IMR-90 (cell line): ENCODE measurements at regions not wholly inside any gene's neighbourhood (a gene's known extent, or its start where the extent isn't known, plus 50 kb on each side); places are given as distances from the start of the nearest gene placed in this dataset.

Source experiments
- ATAC-seq: fragments of 200-7000 bp; cut with Tn5 transposase; 2 replicates; pipeline ENCODE4 v1.9.1; 2020; ENCODE audit warnings: low read depth, mild to moderate bottlenecking, moderate library complexity
- BruUV-seq: library from RNA; stranded (reverse); fragments of 400-500 nt; replicated peaks from 2 replicates; lab custom pipeline; 2021; lab: Mats Ljungman, UMichigan
- CTCF ChIA-PET: fragments of 300-600 bp; formaldehyde crosslinking; extraction: SDS; loops from one replicate; lab custom pipeline; 2021; ENCODE audit warnings: antibody characterized with exemption; lab: Yijun Ruan, JAX
- POLR2A ChIA-PET: fragments of 300-600 bp; sonication (Branson Sonifier 250); formaldehyde crosslinking; loops from one replicate; lab custom pipeline; 2022; ENCODE audit warnings: antibody characterized with exemption; ENCODE audit not compliant: unreplicated experiment; lab: Charles Lee
- DNase-seq: peaks from one replicate; pipeline ENCODE4 v3.0.0; 2013
- H2AFZ ChIP-seq: replicated peaks from 2 replicates; pipeline ENCODE3; 2013; ENCODE audit warnings: low read length, mild to moderate bottlenecking; ENCODE audit not compliant: poor library complexity
- H2AK5ac ChIP-seq: 2 replicates; pipeline ENCODE4 v1.6.1; 2013; ENCODE audit warnings: low read depth, low read length, inconsistent platforms
- H2AK9ac ChIP-seq: replicated peaks from 2 replicates; pipeline ENCODE3; 2013; ENCODE audit warnings: mild to moderate bottlenecking, low read depth, low read length, moderate library complexity; ENCODE audit not compliant: poor library complexity
- H2BK120ac ChIP-seq: 2 replicates; pipeline ENCODE4 v1.6.1; 2013; ENCODE audit warnings: low read depth, low read length, inconsistent platforms
- H2BK15ac ChIP-seq: 3 replicates; pipeline ENCODE4 v1.6.1; 2013; ENCODE audit warnings: low read depth, low read length, inconsistent platforms
- H2BK20ac ChIP-seq: 2 replicates; pipeline ENCODE4 v1.6.1; 2013; ENCODE audit warnings: low read depth, mild to moderate bottlenecking, inconsistent platforms, low read length, moderate library complexity
- H2BK5ac ChIP-seq: 2 replicates; pipeline ENCODE4 v1.6.1; 2013; ENCODE audit warnings: mild to moderate bottlenecking, low read depth, low read length, inconsistent platforms; ENCODE audit not compliant: poor library complexity, severe bottlenecking
- H3K14ac ChIP-seq: replicated peaks from 2 replicates; pipeline ENCODE4 v1.6.1; 2013; ENCODE audit warnings: low read depth, low read length, inconsistent platforms
- H3K18ac ChIP-seq: 2 replicates; pipeline ENCODE4 v1.6.1; 2013; ENCODE audit warnings: low read depth, low read length, control low read depth
- H3K23ac ChIP-seq: 2 replicates; pipeline ENCODE4 v1.6.1; 2013; ENCODE audit warnings: low read depth, low read length, inconsistent platforms
- H3K27ac ChIP-seq: 2 replicates; pipeline ENCODE4 v1.5.1; 2013; ENCODE audit warnings: mild to moderate bottlenecking, control low read depth, low read length; ENCODE audit not compliant: insufficient read depth
- H3K27me3 ChIP-seq: 2 replicates; pipeline ENCODE4 v1.6.1; 2013; ENCODE audit warnings: low read length; ENCODE audit not compliant: control insufficient read depth, insufficient read depth
- H3K36me3 ChIP-seq: 2 replicates; pipeline ENCODE4 v1.6.1; 2013; ENCODE audit warnings: low read length, mixed read lengths; ENCODE audit not compliant: control insufficient read depth, insufficient read depth
- H3K4ac ChIP-seq: 2 replicates; pipeline ENCODE4 v1.6.1; 2013; ENCODE audit warnings: low read depth, low read length, inconsistent platforms
- H3K4me1 ChIP-seq: 2 replicates; pipeline ENCODE4 v1.6.1; 2013; ENCODE audit warnings: low read length, mixed read lengths; ENCODE audit not compliant: control insufficient read depth, insufficient read depth
- H3K4me2 ChIP-seq: 2 replicates; pipeline ENCODE4 v1.6.1; 2013; ENCODE audit warnings: low read depth, mild to moderate bottlenecking, control low read depth, low read length, moderate library complexity
- H3K4me3 ChIP-seq: 2 replicates; pipeline ENCODE4 v1.5.1; 2013; ENCODE audit warnings: low read depth, mild to moderate bottlenecking, control low read depth, low read length, moderate library complexity; ENCODE audit not compliant: insufficient read depth
- H3K56ac ChIP-seq: 2 replicates; pipeline ENCODE4 v1.6.1; 2013; ENCODE audit warnings: low read length, inconsistent platforms; ENCODE audit not compliant: insufficient read depth; ENCODE audit errors: extremely low read depth
- H3K79me1 ChIP-seq, 2 experiments: 2 replicates each; pipeline ENCODE4 v1.6.1; 2013; ENCODE audit warnings: low read length in 2 of 2, inconsistent platforms in 1 of 2, low read depth in 1 of 2
- H3K9ac ChIP-seq: 2 replicates; pipeline ENCODE4 v1.6.1; 2013; ENCODE audit warnings: low read depth, low read length, control low read depth
- H3K9me1 ChIP-seq: 2 replicates; pipeline ENCODE4 v1.6.1; 2013; ENCODE audit warnings: low read length, inconsistent platforms; ENCODE audit not compliant: insufficient read depth
- H3K9me3 ChIP-seq: 2 replicates; pipeline ENCODE4 v1.6.1; 2013; ENCODE audit warnings: low read length; ENCODE audit not compliant: control insufficient read depth, insufficient read depth
- H4K20me1 ChIP-seq: 2 replicates; pipeline ENCODE4 v1.6.1; 2013; ENCODE audit warnings: low read length, inconsistent platforms; ENCODE audit not compliant: insufficient read depth
- H4K5ac ChIP-seq: 2 replicates; pipeline ENCODE4 v1.6.1; 2013; ENCODE audit warnings: mild to moderate bottlenecking, low read depth, low read length, control low read depth
- H4K8ac ChIP-seq, 2 experiments: 2 replicates each; pipeline ENCODE4 v1.6.1; 2013; ENCODE audit warnings: low read depth in 2 of 2, low read length in 2 of 2, control low read depth in 1 of 2, inconsistent platforms in 1 of 2
- H4K91ac ChIP-seq: 2 replicates; pipeline ENCODE4 v1.6.1; 2013; ENCODE audit warnings: low read depth, low read length, inconsistent platforms; ENCODE audit not compliant: insufficient read depth
- CHD1 ChIP-seq: IDR thresholded peaks from 2 replicates; pipeline ENCODE4 v1.6.1; 2012; ENCODE audit warnings: low read depth, low read length, improper control_type of control experiment
- FOS ChIP-seq: fragments of 150-350 bp; IDR thresholded peaks from 2 replicates; pipeline ENCODE4 v1.6.1; 2016; ENCODE audit warnings: low read depth, low read length
- MAFK ChIP-seq: IDR thresholded peaks from 2 replicates; pipeline ENCODE4 v1.6.1; 2012; ENCODE audit warnings: low read depth, low read length, improper control_type of control experiment
- MAZ ChIP-seq: IDR thresholded peaks from 2 replicates; pipeline ENCODE4 v1.6.1; 2012; ENCODE audit warnings: low read depth, mild to moderate bottlenecking, low read length, improper control_type of control experiment, moderate library complexity, borderline replicate concordance
- NFE2L2 ChIP-seq: fragments of 150-350 bp; IDR thresholded peaks from 2 replicates; pipeline ENCODE4 v1.6.1; 2016; ENCODE audit warnings: low read depth, mild to moderate bottlenecking, low read length
- POLR2A ChIP-seq: IDR thresholded peaks from 2 replicates; pipeline ENCODE4 v1.6.1; 2012; ENCODE audit warnings: mild to moderate bottlenecking, low read depth, low read length
- RAD21 ChIP-seq: IDR thresholded peaks from 2 replicates; pipeline ENCODE4 v1.6.1; 2012; ENCODE audit warnings: low read length, improper control_type of control experiment
- RFX5 ChIP-seq: IDR thresholded peaks from 2 replicates; pipeline ENCODE4 v1.8.0; 2012; ENCODE audit warnings: low read depth, mild to moderate bottlenecking, low read length, moderate library complexity
- WGBS, 2 experiments: methylation state at CpG; one replicate each; pipeline versions ENCODE4 v1.1.5 to v1.1.7; 2013; ENCODE audit warnings: missing lambda C conversion rate in 2 of 2; ENCODE audit not compliant: insufficient read length in 1 of 2; ENCODE audit errors: extremely low coverage in 2 of 2; 5-methylcytosine and 5-hydroxymethylcytosine counted together
- dilution Hi-C: fragments of 300-500 bp; cut with HindIII; formaldehyde crosslinking; loops from one replicate; pipeline ENCODE4 v1.14.3; 2018; ENCODE audit warnings: low sequenced_read_pairs; ENCODE audit not compliant: unreplicated experiment
- in situ Hi-C: fragments of 300-500 bp; cut with MboI; formaldehyde crosslinking; loops from 3 replicates; pipeline ENCODE4 v1.14.3; 2019; ENCODE audit warnings: low sequenced_read_pairs, inconsistent platforms, mixed read lengths
- intact Hi-C: fragments of 100-400 bp; cut with micrococcal nuclease; formaldehyde crosslinking; loops from 2 replicates; pipeline ENCODE4 v1.10.0; 2022
- TF ChIP-seq, protein P1 (sequence below): fragments of 150-350 bp; IDR thresholded peaks from 2 replicates; pipeline ENCODE4 v1.6.1; 2016; ENCODE audit warnings: low read depth, mild to moderate bottlenecking, low read length, moderate library complexity, borderline replicate concordance
- TF ChIP-seq, protein P2 (sequence below): conservative IDR thresholded peaks from 2 replicates; pipeline ENCODE4 v1.5.1; 2012; ENCODE audit warnings: mild to moderate bottlenecking, low read depth, low read length, improper control_type of control experiment

DNA sequence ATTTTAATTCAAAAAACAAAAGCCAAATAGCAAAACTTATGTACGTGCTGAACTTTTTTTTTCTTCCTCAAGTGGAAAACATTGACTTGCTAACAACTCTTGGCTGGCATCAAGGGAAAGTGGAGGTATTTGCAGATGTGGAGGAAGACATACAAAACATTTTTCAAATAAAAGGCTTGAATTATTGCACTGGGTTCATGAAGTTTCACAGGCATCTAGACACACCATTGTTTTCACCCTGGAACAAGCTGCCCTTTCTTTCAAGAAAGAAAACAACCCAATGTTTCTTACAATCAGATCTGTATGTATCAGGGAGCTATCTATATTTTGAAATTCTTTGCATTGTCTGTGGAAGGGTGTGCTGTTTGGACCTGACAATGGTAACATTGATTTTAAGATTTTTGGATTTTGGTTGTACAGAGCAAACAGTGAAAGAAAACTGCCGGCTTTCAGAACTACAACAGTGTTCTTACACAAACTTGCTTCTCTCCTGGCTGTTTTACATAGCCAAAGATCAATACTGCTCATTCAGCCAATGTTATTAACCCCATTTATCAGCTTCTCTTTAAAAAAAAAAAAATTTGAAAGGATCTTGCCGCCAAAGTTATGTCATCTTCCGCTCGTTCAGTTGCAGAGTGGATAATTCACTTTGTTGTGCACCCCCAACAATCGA lies 187.7 kb upstream of the FOXD3 start:
- no peak overlapping the region for H4K91ac ChIP-seq
- H3K14ac ChIP-seq, result no peak overlapping the region
- no peak overlapping the region for H4K8ac ChIP-seq
- H3K79me1 ChIP-seq, result no peaks in the 10 kb centered on the region
- no peak overlapping the region for H2BK5ac ChIP-seq
- no TSS peak for BruUV-seq
- intact Hi-C loops (no loop called here), dilution Hi-C loops (no loop called here), in situ Hi-C loops (no loop called here)
- no peak overlapping the region for H2BK15ac ChIP-seq
- no peak for ATAC-seq
- TF ChIP-seq FOS, result no peak
- TF ChIP-seq, protein P1, sequence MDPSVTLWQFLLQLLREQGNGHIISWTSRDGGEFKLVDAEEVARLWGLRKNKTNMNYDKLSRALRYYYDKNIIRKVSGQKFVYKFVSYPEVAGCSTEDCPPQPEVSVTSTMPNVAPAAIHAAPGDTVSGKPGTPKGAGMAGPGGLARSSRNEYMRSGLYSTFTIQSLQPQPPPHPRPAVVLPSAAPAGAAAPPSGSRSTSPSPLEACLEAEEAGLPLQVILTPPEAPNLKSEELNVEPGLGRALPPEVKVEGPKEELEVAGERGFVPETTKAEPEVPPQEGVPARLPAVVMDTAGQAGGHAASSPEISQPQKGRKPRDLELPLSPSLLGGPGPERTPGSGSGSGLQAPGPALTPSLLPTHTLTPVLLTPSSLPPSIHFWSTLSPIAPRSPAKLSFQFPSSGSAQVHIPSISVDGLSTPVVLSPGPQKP, result no peak
- no peak for TF ChIP-seq NFE2L2
- TF ChIP-seq RFX5, result no peak
- TF ChIP-seq, protein P2, sequence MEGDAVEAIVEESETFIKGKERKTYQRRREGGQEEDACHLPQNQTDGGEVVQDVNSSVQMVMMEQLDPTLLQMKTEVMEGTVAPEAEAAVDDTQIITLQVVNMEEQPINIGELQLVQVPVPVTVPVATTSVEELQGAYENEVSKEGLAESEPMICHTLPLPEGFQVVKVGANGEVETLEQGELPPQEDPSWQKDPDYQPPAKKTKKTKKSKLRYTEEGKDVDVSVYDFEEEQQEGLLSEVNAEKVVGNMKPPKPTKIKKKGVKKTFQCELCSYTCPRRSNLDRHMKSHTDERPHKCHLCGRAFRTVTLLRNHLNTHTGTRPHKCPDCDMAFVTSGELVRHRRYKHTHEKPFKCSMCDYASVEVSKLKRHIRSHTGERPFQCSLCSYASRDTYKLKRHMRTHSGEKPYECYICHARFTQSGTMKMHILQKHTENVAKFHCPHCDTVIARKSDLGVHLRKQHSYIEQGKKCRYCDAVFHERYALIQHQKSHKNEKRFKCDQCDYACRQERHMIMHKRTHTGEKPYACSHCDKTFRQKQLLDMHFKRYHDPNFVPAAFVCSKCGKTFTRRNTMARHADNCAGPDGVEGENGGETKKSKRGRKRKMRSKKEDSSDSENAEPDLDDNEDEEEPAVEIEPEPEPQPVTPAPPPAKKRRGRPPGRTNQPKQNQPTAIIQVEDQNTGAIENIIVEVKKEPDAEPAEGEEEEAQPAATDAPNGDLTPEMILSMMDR, result no peak
- no peak for TF ChIP-seq MAFK
- TF ChIP-seq CHD1, result no peak
- no peak for TF ChIP-seq POLR2A
- TF ChIP-seq RAD21, result no peak
- no peak for TF ChIP-seq MAZ
- H2BK120ac ChIP-seq, result no peak overlapping the region
- no peak overlapping the region for H3K23ac ChIP-seq
- H3K18ac ChIP-seq, result no peak overlapping the region
- no peak overlapping the region for H4K5ac ChIP-seq
- no peaks in the 10 kb centered on the region for H3K9me3 ChIP-seq
- H3K4me3 ChIP-seq, result no peak overlapping the region
- no peaks in the 10 kb centered on the region for H3K27me3 ChIP-seq
- no peaks in the 10 kb centered on the region for H3K9me1 ChIP-seq
- H3K4me1 ChIP-seq, result no peaks in the 10 kb centered on the region
- H3K27ac ChIP-seq, result no peak overlapping the region
- H3K36me3 ChIP-seq, result no peaks in the 10 kb centered on the region
- no peak overlapping the region for H3K56ac ChIP-seq
- no peak overlapping the region for H3K4ac ChIP-seq
- DNase-seq, result no peak
- ChIA-PET CTCF (interaction anchor here (1.2 kb wide), 1 partner anchor 15 kb away, joined by 3 read pairs; no protein-coding TSS in a partner anchor), POLR2A (interaction anchor here (0.8 kb wide), 1 partner anchor 17 kb away, joined by 3 read pairs; no protein-coding TSS in a partner anchor)
- no peak overlapping the region for H3K4me2 ChIP-seq
- no peaks in the 10 kb centered on the region for H4K20me1 ChIP-seq
- H2AFZ ChIP-seq, result no peak overlapping the region
- H2BK20ac ChIP-seq, result no peak overlapping the region
- H2AK9ac ChIP-seq, result no peak overlapping the region
- H2AK5ac ChIP-seq, result no peak overlapping the region
- no CpG with 5 or more reads among the region's 6 CpGs for WGBS, 2 experiments
- no peak overlapping the region for H3K9ac ChIP-seq
